GM12872 (cell line): ENCODE measurements at regions not wholly inside any gene's neighbourhood (a gene's known extent, or its start where the extent isn't known, plus 50 kb on each side); places are given as distances from the start of the nearest gene placed in this dataset.

Source experiments
- TF ChIP-seq, protein P1 (sequence below): IDR thresholded peaks from 3 replicates; pipeline ENCODE4 v1.5.1; 2011; ENCODE audit warnings: low read depth, mild to moderate bottlenecking, low read length, moderate library complexity; ENCODE audit not compliant: insufficient read depth

DNA sequence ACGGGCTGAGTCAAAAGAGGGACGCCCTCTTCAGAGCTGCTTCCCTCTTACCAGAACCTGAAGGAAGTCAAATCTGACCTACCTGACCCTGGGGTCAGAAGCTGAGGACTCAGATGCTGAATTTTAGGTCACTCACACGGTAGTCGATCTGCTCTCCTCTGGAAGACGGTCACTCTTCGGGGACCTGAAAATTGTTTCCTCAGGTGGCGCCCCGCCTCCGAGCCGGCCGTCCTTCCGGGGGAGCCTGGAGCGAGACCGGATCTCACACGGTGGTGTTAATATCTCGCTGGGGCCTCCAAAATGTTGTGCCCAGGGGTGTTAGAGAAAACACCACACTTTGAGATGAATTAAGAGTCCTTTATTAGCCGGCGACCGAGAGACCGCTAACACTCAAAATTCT, 737.2 kb downstream of the SI start:
- TF ChIP-seq, protein P1, sequence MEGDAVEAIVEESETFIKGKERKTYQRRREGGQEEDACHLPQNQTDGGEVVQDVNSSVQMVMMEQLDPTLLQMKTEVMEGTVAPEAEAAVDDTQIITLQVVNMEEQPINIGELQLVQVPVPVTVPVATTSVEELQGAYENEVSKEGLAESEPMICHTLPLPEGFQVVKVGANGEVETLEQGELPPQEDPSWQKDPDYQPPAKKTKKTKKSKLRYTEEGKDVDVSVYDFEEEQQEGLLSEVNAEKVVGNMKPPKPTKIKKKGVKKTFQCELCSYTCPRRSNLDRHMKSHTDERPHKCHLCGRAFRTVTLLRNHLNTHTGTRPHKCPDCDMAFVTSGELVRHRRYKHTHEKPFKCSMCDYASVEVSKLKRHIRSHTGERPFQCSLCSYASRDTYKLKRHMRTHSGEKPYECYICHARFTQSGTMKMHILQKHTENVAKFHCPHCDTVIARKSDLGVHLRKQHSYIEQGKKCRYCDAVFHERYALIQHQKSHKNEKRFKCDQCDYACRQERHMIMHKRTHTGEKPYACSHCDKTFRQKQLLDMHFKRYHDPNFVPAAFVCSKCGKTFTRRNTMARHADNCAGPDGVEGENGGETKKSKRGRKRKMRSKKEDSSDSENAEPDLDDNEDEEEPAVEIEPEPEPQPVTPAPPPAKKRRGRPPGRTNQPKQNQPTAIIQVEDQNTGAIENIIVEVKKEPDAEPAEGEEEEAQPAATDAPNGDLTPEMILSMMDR: no peak

DNA sequence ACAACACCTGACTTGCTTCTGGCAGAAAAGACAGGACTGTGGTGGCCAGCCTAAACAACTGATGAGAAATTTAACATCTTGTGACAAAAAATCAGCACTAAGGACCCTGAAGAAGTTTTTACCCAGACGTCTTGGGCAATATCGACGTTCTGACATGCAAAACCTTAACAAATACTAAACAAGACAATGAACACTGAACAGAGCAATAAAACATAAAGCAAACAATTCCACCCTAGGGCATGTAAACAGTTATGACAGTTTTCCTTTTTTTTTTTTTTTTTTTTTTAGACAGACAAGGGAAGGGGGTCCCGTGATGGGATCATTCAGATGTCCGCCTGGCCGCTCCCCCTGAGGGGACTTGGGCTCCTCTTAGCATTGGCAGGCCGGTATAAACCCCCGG, 738.0 kb downstream of the SI start:
- TF ChIP-seq, protein P1: no peak

DNA sequence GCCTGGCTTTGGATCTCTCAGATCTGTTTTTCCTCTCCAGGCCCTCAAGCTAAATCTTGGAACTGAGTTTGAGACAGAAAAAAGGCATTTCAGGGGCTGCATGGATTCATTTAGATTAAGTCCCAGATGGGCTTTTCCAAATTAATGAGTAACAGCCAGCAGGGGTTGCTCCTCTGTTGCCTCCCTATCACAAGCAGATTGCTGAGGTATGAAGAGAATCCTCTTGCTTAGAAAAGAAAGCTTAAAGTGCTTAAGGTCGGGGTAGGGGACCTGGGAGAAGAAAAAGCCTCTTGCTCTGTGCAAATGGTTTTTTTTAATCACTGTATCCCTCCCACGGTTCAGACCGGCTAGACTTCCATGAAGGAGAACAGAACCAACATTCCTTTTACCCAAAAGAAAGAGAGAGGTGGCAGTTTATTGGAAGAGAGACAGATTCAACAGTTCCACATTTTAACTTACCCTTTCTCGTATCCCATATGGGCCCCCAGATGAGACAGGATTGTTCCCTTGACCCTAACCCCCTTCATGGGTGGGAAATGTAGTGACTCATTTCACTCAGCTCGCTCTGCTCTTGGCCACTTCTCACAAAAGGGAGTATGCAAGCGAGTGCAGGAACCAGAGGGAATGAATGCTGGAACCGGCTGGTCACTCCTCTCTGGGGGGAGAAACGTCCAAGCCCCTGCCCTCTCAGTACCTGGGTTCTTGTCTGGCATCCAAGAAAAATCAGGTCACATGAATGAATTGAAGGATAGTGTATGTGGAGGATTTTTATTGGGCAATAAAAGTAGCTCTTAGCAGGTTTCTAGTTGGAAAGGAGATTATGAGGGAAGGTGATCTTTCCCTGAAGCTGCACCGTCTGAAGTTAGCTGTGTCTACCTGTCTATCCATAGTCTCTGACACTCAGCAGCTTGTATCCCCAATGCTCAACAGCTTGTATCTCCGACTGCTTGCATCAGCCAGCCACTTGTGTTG, 745.2 kb downstream of the SI start:
- TF ChIP-seq, protein P1: no peak

DNA sequence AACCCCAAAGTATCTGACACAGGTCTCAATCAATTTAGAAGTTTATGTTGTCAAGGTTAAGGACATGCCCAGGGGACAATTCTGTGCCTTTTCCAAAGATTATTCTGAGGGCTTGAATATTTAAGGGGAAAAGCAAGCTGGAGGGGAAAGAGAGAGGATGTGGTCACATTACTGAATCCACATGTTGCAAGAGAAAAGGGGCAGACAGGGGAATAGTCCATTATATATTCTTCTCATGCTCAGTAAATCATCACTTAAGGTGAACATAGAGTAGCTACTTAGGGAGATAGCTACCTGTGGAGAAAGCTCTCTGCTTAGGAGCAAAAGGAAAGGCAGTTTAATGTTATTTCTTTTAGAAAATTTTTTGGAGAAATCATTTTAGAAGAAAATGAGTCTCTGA, 751.6 kb downstream of the SI start:
- TF ChIP-seq, protein P1: no peak

DNA sequence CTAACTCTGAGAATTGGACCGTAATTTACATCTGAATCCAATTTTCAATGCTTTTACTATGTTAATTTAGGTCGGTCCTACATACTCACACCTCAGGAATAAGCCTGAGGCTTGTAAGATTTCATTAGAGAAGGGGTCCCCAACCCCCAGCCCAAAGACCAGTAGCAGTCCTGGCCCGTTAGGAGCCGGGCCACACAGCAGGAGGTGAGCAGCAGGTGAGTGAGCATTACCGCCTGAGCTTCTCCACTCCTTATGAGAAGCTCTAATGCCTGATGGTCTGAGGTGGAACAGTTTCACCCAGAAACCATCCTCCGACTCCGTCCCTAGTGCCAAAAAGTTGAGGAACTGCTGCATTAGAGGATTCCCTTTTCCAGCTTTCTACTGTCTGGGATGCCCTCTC, 757.3 kb downstream of the SI start:
- TF ChIP-seq, protein P1: no peak

DNA sequence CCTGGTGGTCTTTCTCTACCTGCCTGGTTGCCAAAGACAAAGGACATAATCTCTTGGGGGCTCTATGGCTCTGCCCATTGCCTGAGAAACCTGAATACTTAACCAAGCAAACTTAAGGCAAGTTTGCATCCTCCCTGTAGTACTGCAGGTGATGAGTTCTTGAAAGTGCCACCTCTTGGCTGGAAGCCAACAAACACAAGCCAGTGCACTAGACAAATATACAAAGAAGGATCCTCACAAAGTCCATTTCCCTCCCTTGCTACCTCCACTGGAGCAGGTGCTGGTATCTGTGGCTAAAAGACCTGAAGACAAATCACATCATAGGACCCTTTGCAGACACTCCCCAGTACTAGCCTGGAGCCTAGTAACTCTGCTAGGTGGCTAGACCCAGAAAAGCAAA, 772.3 kb downstream of the SI start:
- TF ChIP-seq, protein P1: no peak

DNA sequence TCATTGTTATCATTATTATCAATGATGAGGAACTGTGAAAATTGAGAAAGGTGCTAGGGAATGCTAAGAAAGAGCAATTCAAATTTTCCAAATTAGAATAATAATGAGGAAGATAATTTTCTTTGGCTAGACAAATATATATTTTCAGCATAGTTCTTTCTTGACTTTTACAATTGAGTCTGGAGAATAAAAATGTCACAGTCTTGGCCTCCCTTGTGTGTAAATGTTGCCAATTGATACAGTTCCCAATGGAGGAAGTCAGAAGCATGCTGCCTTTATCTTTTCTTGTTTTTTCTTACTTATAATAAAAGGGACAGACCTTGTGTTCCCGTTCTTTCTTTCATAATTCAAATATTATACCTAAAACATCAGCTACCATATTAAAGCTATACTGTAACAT, 774.4 kb downstream of the SI start:
- TF ChIP-seq, protein P1: no peak
